ENCODE measurements at regions not wholly inside any gene's neighbourhood (a gene's known extent, or its start where the extent isn't known, plus 50 kb on each side); places are given as distances from the start of the nearest gene placed in this dataset.

- TF ChIP-seq, protein P1, sequence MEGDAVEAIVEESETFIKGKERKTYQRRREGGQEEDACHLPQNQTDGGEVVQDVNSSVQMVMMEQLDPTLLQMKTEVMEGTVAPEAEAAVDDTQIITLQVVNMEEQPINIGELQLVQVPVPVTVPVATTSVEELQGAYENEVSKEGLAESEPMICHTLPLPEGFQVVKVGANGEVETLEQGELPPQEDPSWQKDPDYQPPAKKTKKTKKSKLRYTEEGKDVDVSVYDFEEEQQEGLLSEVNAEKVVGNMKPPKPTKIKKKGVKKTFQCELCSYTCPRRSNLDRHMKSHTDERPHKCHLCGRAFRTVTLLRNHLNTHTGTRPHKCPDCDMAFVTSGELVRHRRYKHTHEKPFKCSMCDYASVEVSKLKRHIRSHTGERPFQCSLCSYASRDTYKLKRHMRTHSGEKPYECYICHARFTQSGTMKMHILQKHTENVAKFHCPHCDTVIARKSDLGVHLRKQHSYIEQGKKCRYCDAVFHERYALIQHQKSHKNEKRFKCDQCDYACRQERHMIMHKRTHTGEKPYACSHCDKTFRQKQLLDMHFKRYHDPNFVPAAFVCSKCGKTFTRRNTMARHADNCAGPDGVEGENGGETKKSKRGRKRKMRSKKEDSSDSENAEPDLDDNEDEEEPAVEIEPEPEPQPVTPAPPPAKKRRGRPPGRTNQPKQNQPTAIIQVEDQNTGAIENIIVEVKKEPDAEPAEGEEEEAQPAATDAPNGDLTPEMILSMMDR (conservative IDR thresholded peaks at IDR 0.05; ENCODE audit: low read length): no peak
- TF ChIP-seq EZH2phosphoT487 (IDR thresholded peaks at IDR 0.05; ENCODE audit: borderline replicate concordance, low read depth, low read length): no peak
Observed at GRCh38 chr10:78945838-78946237, 122.9 kb upstream of the ZMIZ1 start.

Data from OCI-LY7 (cell line).